ENCODE measurements at regions not wholly inside any gene's neighbourhood (a gene's known extent, or its start where the extent isn't known, plus 50 kb on each side); places are given as distances from the start of the nearest gene placed in this dataset.

DNA sequence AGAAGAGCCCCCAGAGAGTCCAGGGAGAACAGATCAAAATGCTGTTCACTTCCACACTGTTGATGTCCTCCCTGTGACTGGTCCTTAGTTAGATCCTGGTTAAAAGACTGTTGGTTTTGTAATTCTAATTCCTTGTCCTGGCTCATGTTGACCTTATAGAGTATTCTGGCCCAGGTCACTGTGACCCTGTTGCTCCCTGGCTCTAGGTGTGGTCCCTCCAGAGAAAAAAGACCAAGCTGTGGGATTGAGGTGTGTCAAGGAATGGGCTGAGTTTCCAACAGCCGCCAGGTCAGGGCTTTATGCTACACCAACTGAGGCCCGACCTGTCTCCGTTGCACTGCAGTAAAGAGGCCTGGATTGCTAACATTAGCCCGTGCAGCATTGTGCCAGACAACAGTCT is 241.0 kb upstream of the MSX2 start:
- Histone ChIP-seq H3K27ac (ENCODE audit: insufficient read depth, low read depth, low read length) (no peak overlapping the region), H3K9me1 (replicated peaks; ENCODE audit: control insufficient read depth, extremely low read depth, insufficient read depth, low read length) (no peaks in the 10 kb centered on the region), H3K9ac (replicated peaks; ENCODE audit: extremely low read depth, insufficient read depth, low read length) (no peak overlapping the region), H4K20me1 (replicated peaks; ENCODE audit: control insufficient read depth, extremely low read depth, insufficient read depth, low read length) (no peaks in the 10 kb centered on the region), H3K4me3 (replicated peaks in 1 of 3; ENCODE audit: insufficient read depth in 1 of 3, low read depth in 1 of 3, low read length in 3 of 3) (no peak overlapping the region), H3K9me3 (replicated peaks; ENCODE audit: control insufficient read depth, insufficient read depth, low read length) (peaks cover 7% of the 10 kb centered on the region), H3K79me2 (ENCODE audit: control insufficient read depth, insufficient read depth, low read length) (no peaks in the 10 kb centered on the region), H3K4me1 (ENCODE audit: control insufficient read depth, extremely low read depth, insufficient read depth, low read length) (no peaks in the 10 kb centered on the region), H3K36me3 (ENCODE audit: control insufficient read depth in 2 of 2, extremely low read depth in 1 of 2, insufficient read depth in 2 of 2, low read length in 2 of 2) (no peaks in the 10 kb centered on the region), H3K27me3 (ENCODE audit: control insufficient read depth in 2 of 2, insufficient read depth in 2 of 2, low read length in 2 of 2) (no peaks in the 10 kb centered on the region), H3K4me2 (ENCODE audit: insufficient read depth, low read length) (no peak overlapping the region), H2AFZ (ENCODE audit: low read depth, low read length) (no peak overlapping the region)
- BruUV-seq (replicated peaks), result no TSS peak
- TF ChIP-seq FOS (IDR thresholded peaks at IDR 0.05; ENCODE audit: borderline replicate concordance, insufficient read depth, low read length) (no peak), JUN (IDR thresholded peaks at IDR 0.05; ENCODE audit: borderline replicate concordance, insufficient read depth, insufficient read length, low read depth) (no peak), MYC (IDR thresholded peaks at IDR 0.05; ENCODE audit: low read depth, low read length) (no peak), POLR2A (IDR thresholded peaks at IDR 0.05; ENCODE audit: low read depth, low read length) (no peak), POLR2AphosphoS5 (IDR thresholded peaks at IDR 0.05; ENCODE audit: insufficient read depth, low read depth, low read length) (no peak), EZH2 (IDR thresholded peaks at IDR 0.05; ENCODE audit: borderline replicate concordance, low read depth, low read length, severe bottlenecking) (no peak), GATA2 (IDR thresholded peaks at IDR 0.05; ENCODE audit: insufficient read depth, insufficient read length, low read depth, low read length) (no peak)
- TF ChIP-seq, protein P1, sequence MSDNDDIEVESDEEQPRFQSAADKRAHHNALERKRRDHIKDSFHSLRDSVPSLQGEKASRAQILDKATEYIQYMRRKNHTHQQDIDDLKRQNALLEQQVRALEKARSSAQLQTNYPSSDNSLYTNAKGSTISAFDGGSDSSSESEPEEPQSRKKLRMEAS (IDR thresholded peaks at IDR 0.05; ENCODE audit: insufficient read depth, insufficient read length), result no peak
- TF ChIP-seq, protein P2, sequence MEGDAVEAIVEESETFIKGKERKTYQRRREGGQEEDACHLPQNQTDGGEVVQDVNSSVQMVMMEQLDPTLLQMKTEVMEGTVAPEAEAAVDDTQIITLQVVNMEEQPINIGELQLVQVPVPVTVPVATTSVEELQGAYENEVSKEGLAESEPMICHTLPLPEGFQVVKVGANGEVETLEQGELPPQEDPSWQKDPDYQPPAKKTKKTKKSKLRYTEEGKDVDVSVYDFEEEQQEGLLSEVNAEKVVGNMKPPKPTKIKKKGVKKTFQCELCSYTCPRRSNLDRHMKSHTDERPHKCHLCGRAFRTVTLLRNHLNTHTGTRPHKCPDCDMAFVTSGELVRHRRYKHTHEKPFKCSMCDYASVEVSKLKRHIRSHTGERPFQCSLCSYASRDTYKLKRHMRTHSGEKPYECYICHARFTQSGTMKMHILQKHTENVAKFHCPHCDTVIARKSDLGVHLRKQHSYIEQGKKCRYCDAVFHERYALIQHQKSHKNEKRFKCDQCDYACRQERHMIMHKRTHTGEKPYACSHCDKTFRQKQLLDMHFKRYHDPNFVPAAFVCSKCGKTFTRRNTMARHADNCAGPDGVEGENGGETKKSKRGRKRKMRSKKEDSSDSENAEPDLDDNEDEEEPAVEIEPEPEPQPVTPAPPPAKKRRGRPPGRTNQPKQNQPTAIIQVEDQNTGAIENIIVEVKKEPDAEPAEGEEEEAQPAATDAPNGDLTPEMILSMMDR (IDR thresholded peaks at IDR 0.05; ENCODE audit: extremely low read depth in 1 of 2, insufficient read depth in 1 of 2, low read depth in 1 of 2, low read length in 2 of 2), result no peak
- FAIRE-seq (no peak), DNase-seq (ENCODE audit: low read depth, low spot score) (no peak)
- dilution Hi-C loops (cut with MboI; ENCODE audit: extremely low pct_ligation_motif_present, low sequenced_read_pairs), result no loop called here
- POLR2A ChIA-PET, result no interaction called here
- CTCF ChIA-PET, result interaction anchor here (0.6 kb wide), 1 partner anchor 191 kb away, joined by 3 read pairs; no protein-coding TSS in a partner anchor
- intact Hi-C loops (cut with micrococcal nuclease), result no loop called here
